ENCODE measurements at regions not wholly inside any gene's neighbourhood (a gene's known extent, or its start where the extent isn't known, plus 50 kb on each side); places are given as distances from the start of the nearest gene placed in this dataset.

DNA sequence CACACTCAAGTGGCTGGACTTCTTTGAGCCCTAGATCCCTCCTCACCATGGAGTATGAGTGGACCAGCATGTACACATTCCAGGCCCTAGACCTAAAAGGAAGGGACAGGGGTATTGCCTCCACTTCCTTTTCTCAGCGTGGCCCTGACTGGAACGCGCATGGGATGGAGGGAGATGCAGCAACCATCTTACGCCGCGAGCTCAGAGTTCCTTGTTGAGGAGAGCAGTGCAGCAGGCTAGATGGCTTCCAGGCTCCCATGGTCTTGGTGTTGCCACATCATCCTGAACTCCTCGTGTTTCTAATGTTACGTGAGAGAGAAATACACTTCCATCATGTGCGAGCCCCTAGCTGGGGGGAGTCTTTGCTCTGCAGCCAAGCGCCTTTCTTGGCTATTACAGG lies 61.8 kb upstream of the DIO3 start:
- H3K79me2 ChIP-seq (ENCODE audit: insufficient read depth, low read length) = no peaks in the 10 kb centered on the region
- H3K9me3 ChIP-seq (ENCODE audit: low read depth, low read length) = no peaks in the 10 kb centered on the region
- TF ChIP-seq, protein P1, sequence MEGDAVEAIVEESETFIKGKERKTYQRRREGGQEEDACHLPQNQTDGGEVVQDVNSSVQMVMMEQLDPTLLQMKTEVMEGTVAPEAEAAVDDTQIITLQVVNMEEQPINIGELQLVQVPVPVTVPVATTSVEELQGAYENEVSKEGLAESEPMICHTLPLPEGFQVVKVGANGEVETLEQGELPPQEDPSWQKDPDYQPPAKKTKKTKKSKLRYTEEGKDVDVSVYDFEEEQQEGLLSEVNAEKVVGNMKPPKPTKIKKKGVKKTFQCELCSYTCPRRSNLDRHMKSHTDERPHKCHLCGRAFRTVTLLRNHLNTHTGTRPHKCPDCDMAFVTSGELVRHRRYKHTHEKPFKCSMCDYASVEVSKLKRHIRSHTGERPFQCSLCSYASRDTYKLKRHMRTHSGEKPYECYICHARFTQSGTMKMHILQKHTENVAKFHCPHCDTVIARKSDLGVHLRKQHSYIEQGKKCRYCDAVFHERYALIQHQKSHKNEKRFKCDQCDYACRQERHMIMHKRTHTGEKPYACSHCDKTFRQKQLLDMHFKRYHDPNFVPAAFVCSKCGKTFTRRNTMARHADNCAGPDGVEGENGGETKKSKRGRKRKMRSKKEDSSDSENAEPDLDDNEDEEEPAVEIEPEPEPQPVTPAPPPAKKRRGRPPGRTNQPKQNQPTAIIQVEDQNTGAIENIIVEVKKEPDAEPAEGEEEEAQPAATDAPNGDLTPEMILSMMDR (IDR thresholded peaks at IDR 0.05; ENCODE audit: extremely low read depth, low read depth, low read length) = no peak
- no peak overlapping the region for H3K4me2 ChIP-seq (ENCODE audit: insufficient read depth, low read length)
- no peak overlapping the region for H2AFZ ChIP-seq (ENCODE audit: low read length)
- H3K27me3 ChIP-seq (ENCODE audit: insufficient read depth, low read length) = peaks cover 5% of the 10 kb centered on the region
- no peak overlapping the region for H3K27ac ChIP-seq (ENCODE audit: low read depth, low read length)
- no peaks in the 10 kb centered on the region for H4K20me1 ChIP-seq (ENCODE audit: insufficient read depth, low read length)
- no peaks in the 10 kb centered on the region for H3K36me3 ChIP-seq (ENCODE audit: insufficient read depth, low read length)
- H3K4me1 ChIP-seq (ENCODE audit: insufficient read depth, low read length) = no peaks in the 10 kb centered on the region
- no peak overlapping the region for H3K4me3 ChIP-seq (ENCODE audit: insufficient read depth, low read length)
- peak; percentile 52 for DNase-seq (ENCODE audit: insufficient read length, low spot score, missing footprints)

DNA sequence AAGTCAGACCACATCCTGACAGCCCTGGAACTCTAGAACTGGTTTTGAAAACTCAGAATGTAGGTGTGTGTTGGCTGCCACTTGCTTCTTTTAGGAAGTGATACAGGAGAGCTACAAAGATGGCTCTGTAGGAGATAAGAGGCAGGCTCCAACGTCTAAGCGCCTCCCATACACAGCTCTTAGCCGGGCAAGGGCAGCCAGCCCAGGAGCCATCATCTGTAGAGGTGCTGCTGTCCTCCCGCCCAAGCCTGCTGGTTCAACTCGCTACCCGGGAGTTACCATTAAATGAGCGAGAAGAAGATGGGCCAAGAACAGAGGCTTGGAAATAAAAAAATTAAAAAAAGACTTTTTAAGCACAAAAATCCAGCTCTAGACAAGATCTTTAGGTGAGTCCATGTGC lies 61.2 kb upstream of the DIO3 start:
- TF ChIP-seq, protein P1 (IDR thresholded peaks at IDR 0.05; ENCODE audit: extremely low read depth, low read depth, low read length) = no peak

DNA sequence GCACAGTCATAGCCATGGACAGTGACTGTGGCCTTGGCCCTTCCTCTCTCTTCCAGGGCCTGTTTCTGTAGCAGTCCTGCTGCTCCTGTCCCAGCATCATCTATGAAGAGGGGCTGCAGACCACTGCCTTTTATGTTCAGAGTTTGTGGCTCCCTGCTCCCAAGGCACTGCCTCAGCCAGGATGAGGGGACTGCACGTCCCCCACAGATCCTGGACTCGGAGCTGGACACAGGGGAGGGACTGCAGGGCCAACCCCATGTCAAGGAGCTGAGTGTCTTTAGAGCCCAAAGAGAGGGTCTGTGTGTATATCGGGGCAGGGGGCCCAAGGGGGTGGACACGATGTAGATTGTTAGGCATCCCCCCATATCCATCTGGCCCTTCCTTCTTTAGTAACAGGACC lies 60.6 kb upstream of the DIO3 start:
- peaks cover 5% of the 10 kb centered on the region for H3K27me3 ChIP-seq (ENCODE audit: insufficient read depth, low read length)
- DNase-seq (ENCODE audit: insufficient read length, low spot score, missing footprints) = peak; percentile 81
- no peaks in the 10 kb centered on the region for H3K9me3 ChIP-seq (ENCODE audit: low read depth, low read length)
- TF ChIP-seq, protein P1 (IDR thresholded peaks at IDR 0.05; ENCODE audit: extremely low read depth, low read depth, low read length) = no peak
- no peaks in the 10 kb centered on the region for H3K79me2 ChIP-seq (ENCODE audit: insufficient read depth, low read length)
- H2AFZ ChIP-seq (ENCODE audit: low read length) = no peak overlapping the region
- no peaks in the 10 kb centered on the region for H4K20me1 ChIP-seq (ENCODE audit: insufficient read depth, low read length)
- H3K27ac ChIP-seq (ENCODE audit: low read depth, low read length) = no peak overlapping the region
- H3K4me1 ChIP-seq (ENCODE audit: insufficient read depth, low read length) = no peaks in the 10 kb centered on the region
- no peak overlapping the region for H3K4me2 ChIP-seq (ENCODE audit: insufficient read depth, low read length)
- no peak overlapping the region for H3K4me3 ChIP-seq (ENCODE audit: insufficient read depth, low read length)
- H3K36me3 ChIP-seq (ENCODE audit: insufficient read depth, low read length) = no peaks in the 10 kb centered on the region

More for the DNA sequence above, 61.2 kb upstream of the DIO3 start:
- H2AFZ ChIP-seq (ENCODE audit: low read length) = no peak overlapping the region
- H3K9me3 ChIP-seq (ENCODE audit: low read depth, low read length) = no peaks in the 10 kb centered on the region
- H3K4me1 ChIP-seq (ENCODE audit: insufficient read depth, low read length) = no peaks in the 10 kb centered on the region
- H4K20me1 ChIP-seq (ENCODE audit: insufficient read depth, low read length) = no peaks in the 10 kb centered on the region
- no peak overlapping the region for H3K4me3 ChIP-seq (ENCODE audit: insufficient read depth, low read length)
- DNase-seq (ENCODE audit: insufficient read length, low spot score, missing footprints) = peak; percentile 52
- peaks cover 5% of the 10 kb centered on the region for H3K27me3 ChIP-seq (ENCODE audit: insufficient read depth, low read length)
- H3K4me2 ChIP-seq (ENCODE audit: insufficient read depth, low read length) = no peak overlapping the region
- no peaks in the 10 kb centered on the region for H3K36me3 ChIP-seq (ENCODE audit: insufficient read depth, low read length)
- no peak overlapping the region for H3K27ac ChIP-seq (ENCODE audit: low read depth, low read length)
- H3K79me2 ChIP-seq (ENCODE audit: insufficient read depth, low read length) = no peaks in the 10 kb centered on the region

DNA sequence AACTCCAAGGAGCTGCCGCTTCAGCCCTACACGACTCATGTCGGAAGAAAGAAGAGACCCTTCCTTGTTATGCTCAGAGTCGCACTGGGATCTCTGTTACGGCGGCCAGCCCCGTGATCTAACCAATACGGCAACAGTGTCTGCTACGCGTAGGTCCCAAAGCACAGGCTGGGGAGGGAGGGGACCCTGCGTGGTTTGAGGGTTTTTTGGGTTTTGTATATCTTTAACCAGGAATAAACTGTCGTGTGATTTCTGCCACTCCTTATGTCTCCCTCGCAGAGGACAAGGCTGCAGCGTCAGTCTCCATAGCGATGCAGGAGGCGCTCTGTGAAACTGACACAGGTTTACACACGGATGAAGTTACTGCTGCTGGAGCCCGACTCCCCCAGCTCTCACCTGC lies 60.0 kb upstream of the DIO3 start:
- Histone ChIP-seq H3K4me1 (ENCODE audit: insufficient read depth, low read length) (no peaks in the 10 kb centered on the region), H3K36me3 (ENCODE audit: insufficient read depth, low read length) (no peaks in the 10 kb centered on the region), H2AFZ (ENCODE audit: low read length) (no peak overlapping the region), H3K27ac (ENCODE audit: low read depth, low read length) (no peak overlapping the region), H3K9me3 (ENCODE audit: low read depth, low read length) (no peaks in the 10 kb centered on the region), H3K4me2 (ENCODE audit: insufficient read depth, low read length) (no peak overlapping the region), H3K79me2 (ENCODE audit: insufficient read depth, low read length) (no peaks in the 10 kb centered on the region), H3K4me3 (ENCODE audit: insufficient read depth, low read length) (no peak overlapping the region), H3K27me3 (ENCODE audit: insufficient read depth, low read length) (peaks cover 5% of the 10 kb centered on the region), H4K20me1 (ENCODE audit: insufficient read depth, low read length) (no peaks in the 10 kb centered on the region)
- TF ChIP-seq, protein P1 (IDR thresholded peaks at IDR 0.05; ENCODE audit: extremely low read depth, low read depth, low read length) = no peak
- DNase-seq (ENCODE audit: insufficient read length, low spot score, missing footprints) = no peak
